Keratinocyte (primary cell): ENCODE measurements at regions not wholly inside any gene's neighbourhood (a gene's known extent, or its start where the extent isn't known, plus 50 kb on each side); places are given as distances from the start of the nearest gene placed in this dataset.

Source experiments
- DNase-seq: peaks from one replicate; pipeline ENCODE4 v3.0.0-alpha.2; 2011; ENCODE audit warnings: low read depth, missing footprints, low spot score
- FAIRE-seq: peaks from 2 replicates; lab custom pipeline; 2011; peaks lifted over from hg19 to GRCh38; lab: Jason Lieb, UNC
- H2AFZ ChIP-seq: 2 replicates; pipeline ENCODE4 v1.6.0; 2012; ENCODE audit warnings: low read length, control low read depth, inconsistent platforms; ENCODE audit not compliant: control insufficient read depth
- H3K27ac ChIP-seq: 2 replicates; pipeline ENCODE4 v1.5.1; 2011; ENCODE audit warnings: low read length; ENCODE audit not compliant: control insufficient read depth, insufficient read depth
- H3K27me3 ChIP-seq: 3 replicates; pipeline ENCODE4 v1.6.0; 2011; ENCODE audit warnings: low read length; ENCODE audit not compliant: control insufficient read depth, insufficient read depth; ENCODE audit errors: extremely low read depth
- H3K36me3 ChIP-seq, 2 experiments: 2 replicates in 1 of 2; 3 replicates in 1 of 2; pipeline ENCODE4 v1.5.1; 2011; ENCODE audit warnings: low read length in 2 of 2, mild to moderate bottlenecking in 1 of 2; ENCODE audit not compliant: control insufficient read depth in 2 of 2, insufficient read depth in 2 of 2; ENCODE audit errors: extremely low read depth in 1 of 2
- H3K4me1 ChIP-seq: 3 replicates; pipeline ENCODE4 v1.5.1; 2011; ENCODE audit warnings: low read length; ENCODE audit not compliant: control insufficient read depth, insufficient read depth; ENCODE audit errors: extremely low read depth
- H3K4me2 ChIP-seq: 3 replicates; pipeline ENCODE4 v1.6.0; 2011; ENCODE audit warnings: low read depth, low read length; ENCODE audit not compliant: control insufficient read depth, insufficient read depth; ENCODE audit errors: extremely low read depth
- H3K4me3 ChIP-seq, 3 experiments: fragments of 200-600 bp in 1 of 3; sonication (generic) in 1 of 3; 2 replicates in 2 of 3; 3 replicates in 1 of 3; pipeline ENCODE4 v1.5.1; 2011 to 2016; ENCODE audit warnings: low read length in 3 of 3, mild to moderate bottlenecking in 3 of 3, control low read depth in 2 of 3, inconsistent platforms in 1 of 3, low read depth in 1 of 3, mixed read lengths in 1 of 3, mixed run types in 1 of 3, moderate library complexity in 1 of 3; ENCODE audit not compliant: control insufficient read depth in 2 of 3, insufficient read depth in 2 of 3; ENCODE audit errors: extremely low read depth in 1 of 3
- H3K79me2 ChIP-seq: 2 replicates; pipeline ENCODE4 v1.6.0; 2012; ENCODE audit warnings: low read length; ENCODE audit not compliant: control insufficient read depth, insufficient read depth
- H3K9ac ChIP-seq: 3 replicates; pipeline ENCODE4 v1.6.0; 2011; ENCODE audit warnings: low read length; ENCODE audit not compliant: control insufficient read depth, insufficient read depth; ENCODE audit errors: extremely low read depth
- H3K9me1 ChIP-seq: 3 replicates; pipeline ENCODE4 v1.6.0; 2011; ENCODE audit warnings: low read length; ENCODE audit not compliant: control insufficient read depth, insufficient read depth; ENCODE audit errors: extremely low read depth
- H3K9me3 ChIP-seq: 2 replicates; pipeline ENCODE4 v1.5.1; 2012; ENCODE audit warnings: low read depth, low read length; ENCODE audit not compliant: control insufficient read depth
- H4K20me1 ChIP-seq: 3 replicates; pipeline ENCODE4 v1.6.0; 2011; ENCODE audit warnings: low read length; ENCODE audit not compliant: control insufficient read depth, insufficient read depth; ENCODE audit errors: extremely low read depth
- CTCF ChIP-seq, 3 experiments: IDR thresholded peaks in 1 of 3; conservative IDR thresholded peaks in 1 of 3; optimal IDR thresholded peaks in 1 of 3; 2 replicates in 2 of 3; 3 replicates in 1 of 3; pipeline versions ENCODE3 to v1.5.1; 2011; ENCODE audit warnings: low read length in 3 of 3, mild to moderate bottlenecking in 3 of 3, moderate library complexity in 2 of 3, control low read depth in 1 of 3, inconsistent platforms in 1 of 3; ENCODE audit not compliant: insufficient read depth in 2 of 3; ENCODE audit errors: extremely low read depth in 1 of 3
- EZH2 ChIP-seq: IDR thresholded peaks from one replicate; pipeline ENCODE4 v1.6.1; 2012; ENCODE audit warnings: inconsistent platforms, mild to moderate bottlenecking, low read length, moderate library complexity
- dilution Hi-C: fragments of 300-500 bp; cut with MboI; formaldehyde crosslinking; loops from one replicate; pipeline ENCODE4 v1.7.0; 2020; ENCODE audit warnings: low sequenced_read_pairs; ENCODE audit not compliant: extremely low pct_ligation_motif_present

- Histone ChIP-seq H3K9me1 (no peaks in the 10 kb centered on the region), H2AFZ (no peak overlapping the region)
- FAIRE-seq = no peak
Measured at GRCh38 chr12:127898616-127899015, 368.4 kb upstream of the TMEM132C start.

GRCh38 chr12:127899971-127900370 lies 367.0 kb upstream of the TMEM132C start:
- Histone ChIP-seq H3K4me1 (no peaks in the 10 kb centered on the region), H3K27me3 (no peaks in the 10 kb centered on the region), H3K9ac (no peak overlapping the region), H3K4me2 (no peak overlapping the region), H3K4me3 (no peak overlapping the region), H2AFZ (no peak overlapping the region), H3K79me2 (no peaks in the 10 kb centered on the region), H3K27ac (no peak overlapping the region), H3K9me1 (no peaks in the 10 kb centered on the region), H3K36me3 (no peaks in the 10 kb centered on the region), H4K20me1 (no peaks in the 10 kb centered on the region), H3K9me3 (peaks cover 2% of the 10 kb centered on the region)
- no peak for DNase-seq
- no peak for TF ChIP-seq CTCF (optimal IDR thresholded peaks at IDR 0.05 in 1 of 3, IDR thresholded peaks at IDR 0.05 in 1 of 3, conservative IDR thresholded peaks at IDR 0.05 in 1 of 3; ENCODE audit: extremely low read depth in 1 of 3, insufficient read depth in 2 of 3, low read length in 3 of 3)
- FAIRE-seq = no peak
- dilution Hi-C loops = no loop called here

More at GRCh38 chr12:127898616-127899015, 368.4 kb upstream of the TMEM132C start:
- H3K79me2 ChIP-seq = no peaks in the 10 kb centered on the region
- no peak for DNase-seq
- no peak overlapping the region for H3K9ac ChIP-seq
- H3K27ac ChIP-seq = no peak overlapping the region
- H3K4me1 ChIP-seq = no peaks in the 10 kb centered on the region
- dilution Hi-C loops = no loop called here
- no peak overlapping the region for H3K4me2 ChIP-seq
- no peaks in the 10 kb centered on the region for H4K20me1 ChIP-seq
- no peaks in the 10 kb centered on the region for H3K36me3 ChIP-seq
- no peak overlapping the region for H3K4me3 ChIP-seq
- H3K9me3 ChIP-seq = peaks cover 2% of the 10 kb centered on the region
- no peaks in the 10 kb centered on the region for H3K27me3 ChIP-seq
- TF ChIP-seq CTCF (optimal IDR thresholded peaks at IDR 0.05 in 1 of 3, IDR thresholded peaks at IDR 0.05 in 1 of 3, conservative IDR thresholded peaks at IDR 0.05 in 1 of 3; ENCODE audit: extremely low read depth in 1 of 3, insufficient read depth in 2 of 3, low read length in 3 of 3) = no peak
- no peak for TF ChIP-seq EZH2
